H1 (cell line): ENCODE measurements at regions not wholly inside any gene's neighbourhood (a gene's known extent, or its start where the extent isn't known, plus 50 kb on each side); places are given as distances from the start of the nearest gene placed in this dataset.

Experiments used
- CTCF ChIA-PET: fragments of 300-600 bp; sonication (Branson Sonifier 250); formaldehyde crosslinking; loops from one replicate; lab custom pipeline; 2021; ENCODE audit not compliant: partially characterized antibody; lab: Charles Lee
- POLR2A ChIA-PET: fragments of 300-600 bp; sonication (Branson Sonifier 250); formaldehyde crosslinking; loops from one replicate; lab custom pipeline; 2021; ENCODE audit warnings: inconsistent platforms; ENCODE audit not compliant: partially characterized antibody; lab: Charles Lee
- DNase-seq, 2 experiments: peaks; one replicate each; pipeline versions ENCODE4 v3.0.0 to v3.0.0-alpha.2; 2010 to 2022; ENCODE audit warnings: low spot score in 2 of 2, low read depth in 1 of 2, mixed read lengths in 1 of 2
- FAIRE-seq: peaks from 2 replicates; lab custom pipeline; 2011; peaks lifted over from hg19 to GRCh38; lab: Jason Lieb, UNC
- H2AFZ ChIP-seq: 2 replicates; pipeline ENCODE4 v1.8.1; 2012; ENCODE audit warnings: low read length, inconsistent platforms
- H2AK5ac ChIP-seq: 2 replicates; pipeline ENCODE4 v1.6.1; 2013; ENCODE audit warnings: low read depth, low read length
- H2BK120ac ChIP-seq: replicated peaks from 2 replicates; pipeline ENCODE3; 2013; ENCODE audit warnings: low read depth, low read length, inconsistent platforms
- H2BK12ac ChIP-seq: 2 replicates; pipeline ENCODE4 v1.6.1; 2013; ENCODE audit warnings: low read depth, low read length
- H2BK15ac ChIP-seq: 2 replicates; pipeline ENCODE4 v1.6.1; 2013; ENCODE audit warnings: low read length
- H2BK20ac ChIP-seq: 2 replicates; pipeline ENCODE4 v1.6.1; 2013; ENCODE audit warnings: low read length
- H2BK5ac ChIP-seq: 2 replicates; pipeline ENCODE4 v1.6.1; 2013; ENCODE audit warnings: low read depth, low read length
- H3K14ac ChIP-seq: 2 replicates; pipeline ENCODE4 v1.6.1; 2013; ENCODE audit warnings: inconsistent platforms; ENCODE audit not compliant: insufficient read length
- H3K18ac ChIP-seq: 2 replicates; pipeline ENCODE4 v1.6.1; 2013; ENCODE audit warnings: low read length; ENCODE audit errors: extremely low read depth
- H3K23ac ChIP-seq: 2 replicates; pipeline ENCODE4 v1.6.1; 2013; ENCODE audit warnings: inconsistent platforms; ENCODE audit not compliant: insufficient read length
- H3K23me2 ChIP-seq: 2 replicates; pipeline ENCODE4 v1.6.1; 2013; ENCODE audit warnings: low read depth, low read length
- H3K27ac ChIP-seq: 2 replicates; pipeline ENCODE4 v1.6.1; 2011; ENCODE audit warnings: low read depth, low read length, inconsistent platforms
- H3K27me3 ChIP-seq, 4 experiments: replicated peaks in 1 of 4; 1 replicate in 1 of 4; 2 replicates in 3 of 4; pipeline versions ENCODE4 v1.6.1 to v1.8.1; 2011 to 2013; ENCODE audit warnings: low read length in 3 of 4, mild to moderate bottlenecking in 3 of 4, inconsistent platforms in 2 of 4, mixed read lengths in 2 of 4, moderate library complexity in 1 of 4; ENCODE audit not compliant: control insufficient read depth in 3 of 4, insufficient read depth in 3 of 4; ENCODE audit errors: extremely low read depth in 1 of 4
- H3K36me3 ChIP-seq, 4 experiments: 2 replicates each; pipeline versions ENCODE4 v1.6.1 to v1.8.1; 2011 to 2013; ENCODE audit warnings: mild to moderate bottlenecking in 4 of 4, low read length in 3 of 4, moderate library complexity in 2 of 4, control low read depth in 1 of 4, inconsistent platforms in 1 of 4; ENCODE audit not compliant: insufficient read depth in 4 of 4, control insufficient read depth in 2 of 4
- H3K4ac ChIP-seq: replicated peaks from 2 replicates; pipeline ENCODE3; 2013; ENCODE audit warnings: low read length, low read depth, mixed read lengths, inconsistent platforms; ENCODE audit not compliant: insufficient read length
- H3K4me1 ChIP-seq, 4 experiments: replicated peaks in 1 of 4; 1 replicate in 1 of 4; 2 replicates in 3 of 4; pipeline versions ENCODE4 v1.6.1 to v1.8.1; 2011 to 2013; ENCODE audit warnings: low read length in 3 of 4, inconsistent platforms in 2 of 4, mixed read lengths in 1 of 4; ENCODE audit not compliant: insufficient read depth in 4 of 4, control insufficient read depth in 3 of 4
- H3K4me2 ChIP-seq, 2 experiments: 2 replicates each; pipeline versions ENCODE4 v1.6.1 to v1.8.1; 2011 to 2013; ENCODE audit warnings: low read depth in 2 of 2, low read length in 2 of 2, control low read depth in 1 of 2, inconsistent platforms in 1 of 2, mild to moderate bottlenecking in 1 of 2; ENCODE audit not compliant: insufficient read depth in 1 of 2
- H3K4me3 ChIP-seq, 4 experiments: fragments of 200-600, 300-600 bp in 1 of 4; sonication (generic), shearing (Covaris generic), sonication (Bioruptor Twin) in 1 of 4; 2 replicates each; pipeline versions ENCODE4 v1.5.1 to v1.8.1; 2011 to 2016; ENCODE audit warnings: low read length in 4 of 4, low read depth in 3 of 4, control low read depth in 2 of 4, inconsistent platforms in 2 of 4, mild to moderate bottlenecking in 2 of 4, mixed read lengths in 1 of 4, moderate library complexity in 1 of 4; ENCODE audit not compliant: insufficient read depth in 2 of 4; ENCODE audit errors: extremely low read depth in 1 of 4
- H3K56ac ChIP-seq: replicated peaks from 2 replicates; pipeline ENCODE3; 2013; ENCODE audit warnings: low read depth, mild to moderate bottlenecking, mixed read lengths, low read length, inconsistent platforms; ENCODE audit not compliant: insufficient read length
- H3K79me1 ChIP-seq: 2 replicates; pipeline ENCODE4 v1.6.1; 2013; ENCODE audit warnings: low read depth, low read length, control low read depth
- H3K79me2 ChIP-seq, 2 experiments: 2 replicates each; pipeline versions ENCODE4 v1.6.1 to v1.8.1; 2012 to 2013; ENCODE audit warnings: low read length in 2 of 2, mild to moderate bottlenecking in 2 of 2, inconsistent platforms in 1 of 2; ENCODE audit not compliant: insufficient read depth in 2 of 2, control insufficient read depth in 1 of 2
- H3K9ac ChIP-seq, 4 experiments: replicated peaks in 1 of 4; 1 replicate in 1 of 4; 2 replicates in 3 of 4; pipeline versions ENCODE4 v1.6.1 to v1.8.1; 2011 to 2013; ENCODE audit warnings: low read depth in 3 of 4, low read length in 3 of 4, control low read depth in 2 of 4, mild to moderate bottlenecking in 2 of 4, moderate library complexity in 2 of 4, inconsistent platforms in 1 of 4; ENCODE audit errors: extremely low read depth in 1 of 4
- H3K9me3 ChIP-seq, 2 experiments: 2 replicates each; pipeline versions ENCODE4 v1.6.1 to v1.8.1; 2012 to 2013; ENCODE audit warnings: mild to moderate bottlenecking in 2 of 2, moderate library complexity in 2 of 2, control low read depth in 1 of 2, inconsistent platforms in 1 of 2, low read depth in 1 of 2, low read length in 1 of 2, mixed read lengths in 1 of 2; ENCODE audit not compliant: insufficient read depth in 2 of 2
- H4K20me1 ChIP-seq, 2 experiments: replicated peaks in 1 of 2; 2 replicates each; pipeline versions ENCODE3 to v1.8.1; 2011 to 2013; ENCODE audit warnings: inconsistent platforms in 2 of 2, low read length in 2 of 2, mild to moderate bottlenecking in 1 of 2; ENCODE audit not compliant: insufficient read depth in 2 of 2, control insufficient read depth in 1 of 2
- H4K5ac ChIP-seq: 2 replicates; pipeline ENCODE4 v1.6.1; 2013; ENCODE audit warnings: low read length, low read depth, mixed read lengths, inconsistent platforms; ENCODE audit not compliant: insufficient read length
- H4K8ac ChIP-seq: 2 replicates; pipeline ENCODE4 v1.8.0; 2013; ENCODE audit warnings: mild to moderate bottlenecking, moderate library complexity, low read length, inconsistent platforms; ENCODE audit not compliant: insufficient read depth; ENCODE audit errors: extremely low read depth
- H4K91ac ChIP-seq: replicated peaks from 2 replicates; pipeline ENCODE3; 2013; ENCODE audit warnings: low read length, mixed read lengths, inconsistent platforms; ENCODE audit not compliant: insufficient read length
- BCL11A ChIP-seq, 2 experiments: IDR thresholded peaks; one replicate each; pipeline ENCODE4 v1.6.1; 2011; ENCODE audit warnings: low read depth in 2 of 2, low read length in 2 of 2, mild to moderate bottlenecking in 2 of 2
- HDAC2 ChIP-seq, 2 experiments: fragments of 300-600 bp in 1 of 2; sonication (generic) in 1 of 2; IDR thresholded peaks; 2 replicates each; pipeline ENCODE4 v1.6.1; 2011 to 2012; ENCODE audit warnings: low read depth in 2 of 2, low read length in 2 of 2, mild to moderate bottlenecking in 2 of 2, moderate library complexity in 2 of 2, borderline replicate concordance in 1 of 2, inconsistent platforms in 1 of 2
- JUN ChIP-seq: IDR thresholded peaks from 2 replicates; pipeline ENCODE4 v1.6.1; 2011; ENCODE audit warnings: low read depth, mild to moderate bottlenecking, improper control_type of control experiment, low read length
- KDM4A ChIP-seq: IDR thresholded peaks from one replicate; pipeline ENCODE4 v1.7.1; 2012; ENCODE audit warnings: low read depth, mild to moderate bottlenecking, moderate library complexity, low read length, inconsistent platforms; ENCODE audit not compliant: severe bottlenecking
- SIX5 ChIP-seq: IDR thresholded peaks from 2 replicates; pipeline ENCODE4 v1.6.1; 2011; ENCODE audit warnings: mild to moderate bottlenecking, low read depth, low read length
- SP1 ChIP-seq: IDR thresholded peaks from 2 replicates; pipeline ENCODE4 v1.6.1; 2011; ENCODE audit warnings: low read depth, low read length
- WGBS, 2 experiments: shearing (Covaris generic) in 1 of 2; methylation state at CpG; one replicate each; pipeline versions ENCODE4 v1.1.6 to v1.1.7; 2013 to 2015; ENCODE audit warnings: low lambda C conversion rate in 2 of 2, mixed read lengths in 2 of 2, inconsistent platforms in 1 of 2, low coverage in 1 of 2, missing lambda C conversion rate in 1 of 2; ENCODE audit not compliant: insufficient replicate concordance in 2 of 2, insufficient coverage in 1 of 2, insufficient read length in 1 of 2; ENCODE audit errors: extremely low coverage in 1 of 2, missing lambda C conversion rate in 1 of 2; 5-methylcytosine and 5-hydroxymethylcytosine counted together

DNA sequence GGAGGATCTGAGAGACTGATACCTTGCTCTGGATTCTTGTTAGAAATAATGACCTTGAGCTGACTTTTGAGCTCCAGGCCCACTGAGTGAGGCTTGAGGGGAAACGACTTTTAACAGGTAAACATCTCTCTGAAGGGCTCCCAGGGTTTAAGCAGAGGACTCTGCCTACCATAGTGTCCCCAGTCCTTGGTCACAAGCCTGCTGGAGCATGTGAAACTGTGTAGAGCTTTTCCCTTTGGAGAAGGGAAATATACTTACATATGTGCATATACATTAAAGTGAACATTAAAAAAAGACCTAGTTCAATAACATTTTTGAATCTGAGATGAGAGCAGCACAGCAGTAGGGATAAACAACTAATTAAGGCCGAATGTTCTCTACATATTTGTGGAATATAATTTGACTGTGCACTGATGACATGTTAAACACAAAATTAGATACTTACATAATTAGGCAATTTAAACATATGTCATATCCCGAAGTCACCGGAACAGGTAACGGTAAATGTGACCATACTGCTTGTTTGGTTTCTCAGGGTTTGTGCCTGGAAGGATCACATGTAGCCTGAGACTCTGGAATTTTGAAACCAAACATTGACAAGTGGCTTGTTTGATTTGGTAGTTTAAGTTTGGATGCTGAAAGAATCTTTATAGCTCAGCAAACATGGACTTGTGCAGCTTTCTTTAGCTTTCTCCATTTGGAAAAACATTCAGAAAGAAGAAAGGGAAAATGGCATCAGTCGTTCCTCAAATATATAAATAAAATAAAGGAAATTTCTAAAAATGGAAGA, 266.1 kb upstream of the C2CD4B start:
- no peak for FAIRE-seq
- Histone ChIP-seq H4K8ac (no peak overlapping the region), H3K27me3 (no peaks in the 10 kb centered on the region)

More for the DNA sequence above, 266.1 kb upstream of the C2CD4B start:
- H2BK120ac ChIP-seq, result no peak overlapping the region
- no peak overlapping the region for H2AK5ac ChIP-seq
- WGBS, 2 experiments, result 89% methylated on average over 6 of the region's 6 CpGs; no CpG with 5 or more reads in 1 of the 2 experiments
- no peaks in the 10 kb centered on the region for H4K20me1 ChIP-seq
- no peak overlapping the region for H4K91ac ChIP-seq
- no peak overlapping the region for H3K27ac ChIP-seq
- H3K4ac ChIP-seq, result no peak overlapping the region
- H2AFZ ChIP-seq, result no peak overlapping the region
- no peak overlapping the region for H3K23ac ChIP-seq
- no peak overlapping the region for H3K4me2 ChIP-seq
- peaks cover 0 to 4% of the 10 kb centered on the region in 2 experiments; a peak in 1 of 4 replicates for H3K79me2 ChIP-seq
- H2BK12ac ChIP-seq, result no peak overlapping the region
- CTCF ChIA-PET, result interaction anchor here (0.7 to 1.2 kb wide), 5 partner anchors 9 to 119 kb away, joined by 3 to 4 read pairs (median 4); no protein-coding TSS in a partner anchor
- H3K23me2 ChIP-seq, result no peaks in the 10 kb centered on the region
- no peak overlapping the region for H2BK15ac ChIP-seq
- H3K9me3 ChIP-seq, result no peaks in the 10 kb centered on the region
- POLR2A ChIA-PET, result no interaction called here
- no peak for TF ChIP-seq SIX5
- TF ChIP-seq BCL11A (IDR thresholded peaks at IDR 0.05; ENCODE audit: low read depth in 2 of 2, low read length in 2 of 2), result no peak
- no peak for TF ChIP-seq JUN
- TF ChIP-seq HDAC2 (IDR thresholded peaks at IDR 0.05; ENCODE audit: borderline replicate concordance in 1 of 2, low read depth in 2 of 2, low read length in 2 of 2), result no peak
- no peak for TF ChIP-seq SP1
- no peak for TF ChIP-seq KDM4A
- H3K14ac ChIP-seq, result no peak overlapping the region
- H3K79me1 ChIP-seq, result 0 out of 2 replicates have a peak, but pooled peaks cover 6% of the 10 kb centered on the region
- H3K9ac ChIP-seq, result no peak overlapping the region
- H2BK5ac ChIP-seq, result no peak overlapping the region
- no peaks in the 10 kb centered on the region for H3K36me3 ChIP-seq
- no peak overlapping the region for H3K56ac ChIP-seq
- H3K4me1 ChIP-seq, result peaks cover 0 to 1% (median 0%) of the 10 kb centered on the region in 4 experiments; a peak in 1 of 7 replicates
- H3K4me3 ChIP-seq, result no peak overlapping the region
- H4K5ac ChIP-seq, result no peak overlapping the region
- H3K18ac ChIP-seq, result no peak overlapping the region
- no peak overlapping the region for H2BK20ac ChIP-seq
- DNase-seq, result no peak
